ENCODE measurements at regions not wholly inside any gene's neighbourhood (a gene's known extent, or its start where the extent isn't known, plus 50 kb on each side); places are given as distances from the start of the nearest gene placed in this dataset.

DNA sequence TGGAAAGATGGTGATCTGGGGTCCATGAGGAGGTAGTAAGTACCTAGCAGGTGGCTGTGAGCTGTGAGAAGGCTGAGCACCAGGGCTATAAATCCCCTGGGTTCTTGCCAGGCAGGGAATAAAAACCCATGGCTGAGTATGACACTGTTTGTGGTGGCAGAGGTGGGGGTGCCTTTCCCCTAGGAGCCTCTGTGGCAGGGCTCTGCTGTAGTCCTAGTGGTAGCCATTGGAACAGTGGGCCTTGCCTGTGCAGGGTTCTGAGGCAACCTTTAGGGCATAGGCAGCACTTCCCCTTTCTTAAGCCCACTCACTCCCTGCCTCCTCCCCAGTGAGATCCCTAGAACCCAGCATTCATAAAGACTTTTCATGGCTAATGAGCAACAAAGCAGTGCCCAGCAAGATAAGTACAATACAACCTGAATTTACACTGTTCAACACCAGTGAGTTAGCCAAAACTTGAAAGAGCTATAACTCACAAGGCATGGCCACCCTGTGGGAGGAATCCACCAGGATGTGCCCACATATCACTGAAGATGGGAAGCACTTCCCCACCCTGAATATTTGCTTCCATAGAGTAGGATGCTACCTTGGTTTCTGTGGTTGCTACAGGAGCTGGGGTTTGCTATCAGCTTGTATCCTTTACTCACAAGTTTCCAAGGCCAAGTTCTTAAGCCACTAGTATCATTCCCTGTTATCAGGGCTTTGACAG, 100.9 kb upstream of the NEUROD1 start:
- TF ChIP-seq POLR2A (IDR thresholded peaks at IDR 0.05; ENCODE audit: low read depth, low read length): no peak
- TF ChIP-seq, protein P1, sequence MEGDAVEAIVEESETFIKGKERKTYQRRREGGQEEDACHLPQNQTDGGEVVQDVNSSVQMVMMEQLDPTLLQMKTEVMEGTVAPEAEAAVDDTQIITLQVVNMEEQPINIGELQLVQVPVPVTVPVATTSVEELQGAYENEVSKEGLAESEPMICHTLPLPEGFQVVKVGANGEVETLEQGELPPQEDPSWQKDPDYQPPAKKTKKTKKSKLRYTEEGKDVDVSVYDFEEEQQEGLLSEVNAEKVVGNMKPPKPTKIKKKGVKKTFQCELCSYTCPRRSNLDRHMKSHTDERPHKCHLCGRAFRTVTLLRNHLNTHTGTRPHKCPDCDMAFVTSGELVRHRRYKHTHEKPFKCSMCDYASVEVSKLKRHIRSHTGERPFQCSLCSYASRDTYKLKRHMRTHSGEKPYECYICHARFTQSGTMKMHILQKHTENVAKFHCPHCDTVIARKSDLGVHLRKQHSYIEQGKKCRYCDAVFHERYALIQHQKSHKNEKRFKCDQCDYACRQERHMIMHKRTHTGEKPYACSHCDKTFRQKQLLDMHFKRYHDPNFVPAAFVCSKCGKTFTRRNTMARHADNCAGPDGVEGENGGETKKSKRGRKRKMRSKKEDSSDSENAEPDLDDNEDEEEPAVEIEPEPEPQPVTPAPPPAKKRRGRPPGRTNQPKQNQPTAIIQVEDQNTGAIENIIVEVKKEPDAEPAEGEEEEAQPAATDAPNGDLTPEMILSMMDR (IDR thresholded peaks at IDR 0.05; ENCODE audit: extremely low read depth in 1 of 2, insufficient read depth in 1 of 2, low read depth in 1 of 2, low read length in 2 of 2): no peak
- TF ChIP-seq POLR2AphosphoS5 (IDR thresholded peaks at IDR 0.05; ENCODE audit: insufficient read depth, low read depth, low read length): no peak
- no peak for TF ChIP-seq EZH2 (IDR thresholded peaks at IDR 0.05; ENCODE audit: borderline replicate concordance, low read depth, low read length, severe bottlenecking)

Data from endothelial cell of umbilical vein (primary cell).